HepG2 (cell line): ENCODE measurements at regions not wholly inside any gene's neighbourhood (a gene's known extent, or its start where the extent isn't known, plus 50 kb on each side); places are given as distances from the start of the nearest gene placed in this dataset.

Experiments used
- ATAC-seq: fragments of 200-7000 bp; cut with Tn5 transposase; 3 replicates; pipeline ENCODE4 v1.9.1; 2020; ENCODE audit warnings: mild to moderate bottlenecking, moderate library complexity
- BruUV-seq: library from RNA; stranded (reverse); fragments of 400-500 nt; replicated peaks from 2 replicates; lab custom pipeline; 2021; lab: Mats Ljungman, UMichigan
- CTCF ChIA-PET: fragments of 300-600 bp; formaldehyde crosslinking; extraction: SDS; loops from one replicate; lab custom pipeline; 2021; ENCODE audit warnings: low total read pairs, inconsistent platforms, low intra/inter-chr PET ratio; lab: Yijun Ruan, JAX
- POLR2A ChIA-PET: fragments of 350-600 bp; sonication (Branson Sonifier 250); formaldehyde crosslinking; loops from one replicate; lab custom pipeline; 2020; ENCODE audit warnings: antibody characterized with exemption, inconsistent platforms; lab: Yijun Ruan, JAX
- DNase-seq: peaks from one replicate; pipeline ENCODE4 v3.0.0-alpha.2; 2015; ENCODE audit warnings: low spot score
- FAIRE-seq: peaks from 3 replicates; lab custom pipeline; 2011; peaks lifted over from hg19 to GRCh38; lab: Jason Lieb, UNC
- H2AFZ ChIP-seq: one replicate; pipeline ENCODE4 v1.6.1; 2011; ENCODE audit warnings: low read length, inconsistent platforms
- H3K27ac ChIP-seq: fragments of 300-600 bp; 3 replicates; pipeline ENCODE4 v1.8.0; 2011; ENCODE audit warnings: mixed run types, mild to moderate bottlenecking, mixed read lengths, low read length, inconsistent platforms; ENCODE audit not compliant: insufficient read depth; ENCODE audit errors: extremely low read length
- H3K27me3 ChIP-seq, 2 experiments: fragments of 200-600 bp in 1 of 2; 2 replicates in 1 of 2; 3 replicates in 1 of 2; pipeline versions ENCODE4 v1.6.0 to v1.8.0; 2011; ENCODE audit warnings: low read length in 2 of 2, mild to moderate bottlenecking in 2 of 2, moderate library complexity in 2 of 2, inconsistent platforms in 1 of 2; ENCODE audit not compliant: insufficient read depth in 2 of 2, control insufficient read depth in 1 of 2
- H3K36me3 ChIP-seq, 2 experiments: fragments of 200-600 bp in 1 of 2; replicated peaks in 1 of 2; 2 replicates in 1 of 2; 3 replicates in 1 of 2; pipeline versions ENCODE4 v1.5.1 to v1.8.0; 2011; ENCODE audit warnings: low read length in 2 of 2, inconsistent platforms in 1 of 2; ENCODE audit not compliant: insufficient read depth in 2 of 2, control insufficient read depth in 1 of 2
- H3K4me1 ChIP-seq: 2 replicates; pipeline ENCODE4 v1.5.1; 2012; ENCODE audit warnings: low read length, inconsistent platforms; ENCODE audit not compliant: insufficient read depth
- H3K4me2 ChIP-seq: 2 replicates; pipeline ENCODE4 v1.6.0; 2011; ENCODE audit warnings: low read depth, low read length, inconsistent platforms
- H3K4me3 ChIP-seq, 3 experiments: fragments of 200-600 bp in 1 of 3; sonication (generic), shearing (Covaris generic) in 1 of 3; replicated peaks in 1 of 3; 2 replicates each; pipeline ENCODE4 v1.5.1; 2011 to 2016; ENCODE audit warnings: low read length in 3 of 3, inconsistent platforms in 2 of 3, low read depth in 2 of 3, mild to moderate bottlenecking in 2 of 3, control low read depth in 1 of 3, mixed read lengths in 1 of 3; ENCODE audit not compliant: insufficient read depth in 1 of 3
- H3K79me2 ChIP-seq: one replicate; pipeline ENCODE4 v1.6.1; 2011; ENCODE audit warnings: low read length, inconsistent platforms; ENCODE audit not compliant: insufficient read depth
- H3K9ac ChIP-seq: 2 replicates; pipeline ENCODE4 v1.6.0; 2011; ENCODE audit warnings: mild to moderate bottlenecking, low read depth, low read length, inconsistent platforms; ENCODE audit not compliant: insufficient read depth
- H3K9me3 ChIP-seq: 2 replicates; pipeline ENCODE4 v1.5.1; 2012; ENCODE audit warnings: mild to moderate bottlenecking, low read length
- H4K20me1 ChIP-seq: 2 replicates; pipeline ENCODE4 v1.6.0; 2011; ENCODE audit warnings: inconsistent platforms, mild to moderate bottlenecking, low read length, moderate library complexity; ENCODE audit not compliant: insufficient read depth
- EED ChIP-seq: sonication (generic); formaldehyde crosslinking; IDR thresholded peaks from 2 replicates; pipeline ENCODE4 v1.5.0; 2020; ENCODE audit warnings: mild to moderate bottlenecking, missing genetic modification reagents
- FOXM1 ChIP-seq: sonication (generic); formaldehyde crosslinking; IDR thresholded peaks from 2 replicates; pipeline ENCODE4 v1.5.0; 2020; ENCODE audit warnings: missing genetic modification reagents
- GMEB2 ChIP-seq: IDR thresholded peaks from 2 replicates; pipeline ENCODE4 v1.6.1; 2016; ENCODE audit warnings: missing biosample characterization, missing genetic modification reagents, low read depth
- ZNF12 ChIP-seq: sonication (generic); formaldehyde crosslinking; IDR thresholded peaks from 2 replicates; pipeline ENCODE4 v1.5.0; 2020; ENCODE audit warnings: missing genetic modification reagents
- ZNF142 ChIP-seq: sonication (generic); formaldehyde crosslinking; IDR thresholded peaks from 2 replicates; pipeline ENCODE4 v1.4.0; 2020; ENCODE audit warnings: missing genetic modification reagents
- ZNF556 ChIP-seq: sonication (generic); formaldehyde crosslinking; IDR thresholded peaks from 2 replicates; pipeline ENCODE4 v1.4.0; 2020; ENCODE audit warnings: mild to moderate bottlenecking, missing genetic modification reagents, borderline replicate concordance
- ZNF691 ChIP-seq: sonication (generic); formaldehyde crosslinking; IDR thresholded peaks from 2 replicates; pipeline ENCODE4 v1.4.0; 2020; ENCODE audit warnings: missing genetic modification reagents, low read depth, mild to moderate bottlenecking, borderline replicate concordance
- ZSCAN12 ChIP-seq: sonication (generic); formaldehyde crosslinking; IDR thresholded peaks from 2 replicates; pipeline ENCODE4 v1.9.0; 2021; ENCODE audit warnings: mild to moderate bottlenecking, missing genetic modification reagents
- ZSCAN25 ChIP-seq: sonication (generic); formaldehyde crosslinking; IDR thresholded peaks from 2 replicates; pipeline ENCODE4 v1.8.0; 2022; ENCODE audit warnings: mild to moderate bottlenecking, missing genetic modification reagents
- ZSCAN9 ChIP-seq: IDR thresholded peaks from 2 replicates; pipeline ENCODE4 v1.6.1; 2016; ENCODE audit warnings: borderline replicate concordance
- WGBS: methylation state at CpG from one replicate; pipeline ENCODE4 v1.1.6; 2017; ENCODE audit warnings: low lambda C conversion rate; 5-methylcytosine and 5-hydroxymethylcytosine counted together
- in situ Hi-C: cut with HindIII; loops from 2 replicates; pipeline ENCODE4 v1.10.0; 2017; ENCODE audit warnings: low pct_unique_long_range_greater_than_20kb; ENCODE audit not compliant: extremely low pct_ligation_motif_present
- intact Hi-C: fragments of 100-400 bp; cut with micrococcal nuclease; formaldehyde crosslinking; loops from one replicate; pipeline ENCODE4 v1.10.0; 2022; ENCODE audit not compliant: unreplicated experiment
- TF ChIP-seq, protein P1 (sequence below): IDR thresholded peaks from 2 replicates; pipeline ENCODE4 v1.6.1; 2016; ENCODE audit warnings: low read depth, borderline replicate concordance

- no peaks in the 10 kb centered on the region for H4K20me1 ChIP-seq
- no peak for FAIRE-seq
- DNase-seq, result no peak
- H3K4me3 ChIP-seq, result no peak overlapping the region
- H3K27ac ChIP-seq, result no peak overlapping the region
- no peak overlapping the region for H3K9ac ChIP-seq
- in situ Hi-C loops (no loop called here), intact Hi-C loops (no loop called here)
- no peak overlapping the region for H2AFZ ChIP-seq
- WGBS, result 0% methylated on average over 1 of the region's 4 CpGs
- no peak for ATAC-seq
- no TSS peak for BruUV-seq
- H3K4me2 ChIP-seq, result no peak overlapping the region
- no peaks in the 10 kb centered on the region for H3K79me2 ChIP-seq
- POLR2A ChIA-PET, result no interaction called here
- H3K9me3 ChIP-seq, result peaks cover 64% of the 10 kb centered on the region
- no peak for TF ChIP-seq GMEB2 (CRISPR knock-in tag)
- TF ChIP-seq EED, result no peak
- no peak for TF ChIP-seq ZSCAN25 (CRISPR knock-in tag)
- TF ChIP-seq, protein P1, sequence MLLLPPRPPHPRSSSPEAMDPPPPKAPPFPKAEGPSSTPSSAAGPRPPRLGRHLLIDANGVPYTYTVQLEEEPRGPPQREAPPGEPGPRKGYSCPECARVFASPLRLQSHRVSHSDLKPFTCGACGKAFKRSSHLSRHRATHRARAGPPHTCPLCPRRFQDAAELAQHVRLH, result no peak
- TF ChIP-seq FOXM1 (CRISPR knock-in tag), result no peak
- TF ChIP-seq ZSCAN12 (CRISPR knock-in tag), result no peak
- no peak for TF ChIP-seq ZNF12 (CRISPR knock-in tag)
- TF ChIP-seq ZNF556 (CRISPR knock-in tag), result no peak
- TF ChIP-seq ZSCAN9 (CRISPR knock-in tag), result no peak
- TF ChIP-seq ZNF691 (CRISPR knock-in tag), result no peak
- TF ChIP-seq ZNF142 (CRISPR knock-in tag), result no peak
- no peaks in the 10 kb centered on the region for H3K4me1 ChIP-seq
- no peaks in the 10 kb centered on the region for H3K36me3 ChIP-seq
- CTCF ChIA-PET, result no interaction called here
- no peaks in the 10 kb centered on the region for H3K27me3 ChIP-seq
Measured at GRCh38 chr19:28329429-28329828, 883.5 kb downstream of the UQCRFS1 start.
